ENCODE measurements at regions not wholly inside any gene's neighbourhood (a gene's known extent, or its start where the extent isn't known, plus 50 kb on each side); places are given as distances from the start of the nearest gene placed in this dataset.

DNA sequence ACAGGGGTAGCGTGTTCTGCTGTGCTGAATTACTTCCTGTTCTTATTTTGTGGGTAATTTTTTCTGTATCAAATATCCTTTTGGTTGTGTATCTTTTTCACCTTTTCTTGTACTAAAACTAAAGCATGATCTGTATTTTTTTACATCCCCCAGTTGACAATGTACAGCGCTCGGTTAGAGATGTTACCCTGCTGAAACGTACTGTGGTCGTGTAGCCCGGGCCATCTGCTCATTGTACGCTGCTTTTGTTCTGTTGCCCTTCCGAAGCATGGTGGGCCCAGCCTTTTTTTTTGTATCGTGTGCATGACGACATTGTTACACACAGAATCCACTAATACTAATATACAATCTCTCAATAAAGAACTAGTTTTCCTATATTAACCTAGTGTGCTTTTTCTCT is 233.1 kb downstream of the HAUS1 start:
- H3K4me2 ChIP-seq (ENCODE audit: low read length), result no peak overlapping the region
- no peaks in the 10 kb centered on the region for H3K36me3 ChIP-seq (replicated peaks; ENCODE audit: low read depth, low read length)
- no peaks in the 10 kb centered on the region for H3K79me2 ChIP-seq (ENCODE audit: low read length)

DNA sequence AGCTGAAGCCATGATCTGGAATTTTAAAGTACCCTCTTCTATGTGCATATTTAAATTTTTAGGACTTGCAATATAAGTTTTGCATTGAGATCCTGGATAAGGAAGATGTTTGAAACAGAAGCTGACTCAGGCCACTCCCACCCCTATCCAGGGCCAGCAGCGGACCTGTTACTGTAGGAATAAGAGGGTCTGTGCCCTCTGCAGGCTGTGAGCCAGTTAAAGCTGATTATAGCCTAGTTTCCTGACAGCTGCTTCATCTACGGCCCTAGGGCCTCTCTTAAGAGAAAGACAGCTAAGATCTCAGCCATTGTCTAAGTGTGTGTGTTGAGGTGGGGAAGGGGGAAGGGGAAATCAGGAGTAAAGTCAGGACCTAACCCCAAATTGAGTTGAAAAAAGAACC is 234.0 kb downstream of the HAUS1 start:
- 0 out of 2 replicates have a peak, but pooled peaks cover 3% of the 10 kb centered on the region for H3K27me3 ChIP-seq (ENCODE audit: low read depth, low read length)
- no peak overlapping the region for H3K4me2 ChIP-seq (ENCODE audit: low read length)
- TF ChIP-seq, protein P1, sequence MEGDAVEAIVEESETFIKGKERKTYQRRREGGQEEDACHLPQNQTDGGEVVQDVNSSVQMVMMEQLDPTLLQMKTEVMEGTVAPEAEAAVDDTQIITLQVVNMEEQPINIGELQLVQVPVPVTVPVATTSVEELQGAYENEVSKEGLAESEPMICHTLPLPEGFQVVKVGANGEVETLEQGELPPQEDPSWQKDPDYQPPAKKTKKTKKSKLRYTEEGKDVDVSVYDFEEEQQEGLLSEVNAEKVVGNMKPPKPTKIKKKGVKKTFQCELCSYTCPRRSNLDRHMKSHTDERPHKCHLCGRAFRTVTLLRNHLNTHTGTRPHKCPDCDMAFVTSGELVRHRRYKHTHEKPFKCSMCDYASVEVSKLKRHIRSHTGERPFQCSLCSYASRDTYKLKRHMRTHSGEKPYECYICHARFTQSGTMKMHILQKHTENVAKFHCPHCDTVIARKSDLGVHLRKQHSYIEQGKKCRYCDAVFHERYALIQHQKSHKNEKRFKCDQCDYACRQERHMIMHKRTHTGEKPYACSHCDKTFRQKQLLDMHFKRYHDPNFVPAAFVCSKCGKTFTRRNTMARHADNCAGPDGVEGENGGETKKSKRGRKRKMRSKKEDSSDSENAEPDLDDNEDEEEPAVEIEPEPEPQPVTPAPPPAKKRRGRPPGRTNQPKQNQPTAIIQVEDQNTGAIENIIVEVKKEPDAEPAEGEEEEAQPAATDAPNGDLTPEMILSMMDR (IDR thresholded peaks at IDR 0.05; ENCODE audit: low read depth, low read length), result no peak
- TF ChIP-seq EZH2phosphoT487 (IDR thresholded peaks at IDR 0.05; ENCODE audit: low read depth), result no peak
- H3K27ac ChIP-seq (ENCODE audit: low read length), result no peak overlapping the region
- H3K79me2 ChIP-seq (ENCODE audit: low read length), result no peaks in the 10 kb centered on the region
- peaks cover 21% of the 10 kb centered on the region for H3K4me1 ChIP-seq (ENCODE audit: low read length)
- no peak overlapping the region for H2AFZ ChIP-seq (ENCODE audit: low read depth, low read length)
- H3K9me3 ChIP-seq (ENCODE audit: insufficient read depth, low read length), result no peaks in the 10 kb centered on the region
- no peak overlapping the region for H3K9ac ChIP-seq (ENCODE audit: low read length)
- H4K20me1 ChIP-seq (ENCODE audit: insufficient read depth, low read length), result no peaks in the 10 kb centered on the region
- H3K4me3 ChIP-seq (ENCODE audit: low read length), result no peak overlapping the region
- no peaks in the 10 kb centered on the region for H3K36me3 ChIP-seq (replicated peaks; ENCODE audit: low read depth, low read length)

More for the DNA sequence above, 233.1 kb downstream of the HAUS1 start:
- no peak overlapping the region for H3K4me3 ChIP-seq (ENCODE audit: low read length)
- H2AFZ ChIP-seq (ENCODE audit: low read depth, low read length), result peak overlapping the region; percentile 31; the same call in 1 of the 2 replicates
- H3K27me3 ChIP-seq (ENCODE audit: low read depth, low read length), result 0 out of 2 replicates have a peak, but pooled peaks cover 3% of the 10 kb centered on the region
- no peaks in the 10 kb centered on the region for H4K20me1 ChIP-seq (ENCODE audit: insufficient read depth, low read length)
- no peak overlapping the region for H3K27ac ChIP-seq (ENCODE audit: low read length)
- no peak for TF ChIP-seq EZH2phosphoT487 (IDR thresholded peaks at IDR 0.05; ENCODE audit: low read depth)
- TF ChIP-seq, protein P1 (IDR thresholded peaks at IDR 0.05; ENCODE audit: low read depth, low read length), result no peak
- H3K9me3 ChIP-seq (ENCODE audit: insufficient read depth, low read length), result no peaks in the 10 kb centered on the region
- no peak overlapping the region for H3K9ac ChIP-seq (ENCODE audit: low read length)
- peaks cover 17% of the 10 kb centered on the region for H3K4me1 ChIP-seq (ENCODE audit: low read length)

DNA sequence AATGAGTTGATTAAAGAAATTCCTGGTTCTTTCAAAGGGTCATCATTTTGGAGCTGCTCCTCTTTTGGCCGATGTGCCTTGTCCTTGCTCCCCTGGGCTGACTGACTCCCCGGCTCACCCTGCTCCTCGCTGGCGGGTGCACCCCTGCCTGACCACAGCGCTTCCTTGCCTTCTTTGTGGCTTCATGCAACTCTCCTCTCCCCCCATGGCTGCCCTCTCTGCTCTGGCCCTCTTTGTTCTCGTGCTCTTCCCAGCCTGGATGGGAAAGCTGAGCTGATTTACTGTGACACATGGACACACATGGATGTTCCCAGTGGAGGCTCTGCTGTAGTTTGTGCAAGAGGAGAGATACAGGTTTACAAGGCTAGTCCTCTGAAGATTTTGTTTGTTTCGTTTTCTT is 234.6 kb downstream of the HAUS1 start:
- Histone ChIP-seq H3K4me2 (ENCODE audit: low read length) (no peak overlapping the region), H3K4me1 (ENCODE audit: low read length) (peaks cover 27% of the 10 kb centered on the region), H3K27me3 (ENCODE audit: low read depth, low read length) (0 out of 2 replicates have a peak, but pooled peaks cover 3% of the 10 kb centered on the region), H4K20me1 (ENCODE audit: insufficient read depth, low read length) (no peaks in the 10 kb centered on the region), H2AFZ (ENCODE audit: low read depth, low read length) (no peak overlapping the region), H3K4me3 (ENCODE audit: low read length) (no peak overlapping the region), H3K9me3 (ENCODE audit: insufficient read depth, low read length) (no peaks in the 10 kb centered on the region), H3K36me3 (replicated peaks; ENCODE audit: low read depth, low read length) (no peaks in the 10 kb centered on the region), H3K27ac (ENCODE audit: low read length) (no peak overlapping the region), H3K79me2 (ENCODE audit: low read length) (no peaks in the 10 kb centered on the region), H3K9ac (ENCODE audit: low read length) (no peak overlapping the region)
- TF ChIP-seq EZH2phosphoT487 (IDR thresholded peaks at IDR 0.05; ENCODE audit: low read depth), result no peak
- TF ChIP-seq, protein P1 (IDR thresholded peaks at IDR 0.05; ENCODE audit: low read depth, low read length), result no peak

DNA sequence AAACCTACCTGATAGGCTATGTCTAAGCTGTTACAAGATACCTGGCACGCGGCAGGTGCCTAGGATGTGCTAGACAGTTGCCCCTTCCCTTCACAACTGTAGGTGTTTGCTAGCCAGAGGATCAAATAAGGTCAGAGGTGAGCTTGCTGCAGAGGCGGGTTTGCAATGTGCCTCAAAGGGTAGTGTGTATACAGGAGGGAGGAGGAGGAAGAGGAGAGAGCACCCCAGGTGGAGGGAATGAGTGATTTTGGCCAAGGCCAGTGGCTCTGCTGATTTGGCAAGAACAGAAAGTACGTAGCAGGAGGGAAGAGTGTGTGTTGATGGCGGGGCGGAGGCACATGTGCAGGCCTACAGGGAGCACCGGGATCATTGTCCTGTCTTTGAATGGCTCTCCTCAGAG is 236.5 kb downstream of the HAUS1 start:
- no peak overlapping the region for H3K4me3 ChIP-seq (ENCODE audit: low read length)
- H3K27me3 ChIP-seq (ENCODE audit: low read depth, low read length), result 0 out of 2 replicates have a peak, but pooled peaks cover 3% of the 10 kb centered on the region
- no peaks in the 10 kb centered on the region for H4K20me1 ChIP-seq (ENCODE audit: insufficient read depth, low read length)
- H3K9me3 ChIP-seq (ENCODE audit: insufficient read depth, low read length), result no peaks in the 10 kb centered on the region
- TF ChIP-seq EZH2phosphoT487 (IDR thresholded peaks at IDR 0.05; ENCODE audit: low read depth), result no peak
- TF ChIP-seq, protein P1 (IDR thresholded peaks at IDR 0.05; ENCODE audit: low read depth, low read length), result no peak
- H3K27ac ChIP-seq (ENCODE audit: low read length), result no peak overlapping the region
- no peak overlapping the region for H3K9ac ChIP-seq (ENCODE audit: low read length)
- H3K4me1 ChIP-seq (ENCODE audit: low read length), result peaks cover 46% of the 10 kb centered on the region
- no peaks in the 10 kb centered on the region for H3K79me2 ChIP-seq (ENCODE audit: low read length)
- no peaks in the 10 kb centered on the region for H3K36me3 ChIP-seq (replicated peaks; ENCODE audit: low read depth, low read length)
- H3K4me2 ChIP-seq (ENCODE audit: low read length), result no peak overlapping the region
- H2AFZ ChIP-seq (ENCODE audit: low read depth, low read length), result no peak overlapping the region

Measured in OCI-LY3 (cell line).